HL-60 (cell line): ENCODE measurements at regions not wholly inside any gene's neighbourhood (a gene's known extent, or its start where the extent isn't known, plus 50 kb on each side); places are given as distances from the start of the nearest gene placed in this dataset.

Source experiments
- DNase-seq, 2 experiments: peaks; one replicate each; pipeline ENCODE4 v3.0.0-alpha.2; 2010 to 2020; ENCODE audit warnings: low read depth in 1 of 2, low spot score in 1 of 2
- H3K27ac ChIP-seq: fragments of 250-450 bp; sonication (Bioruptor Pico); replicated peaks from 2 replicates; pipeline ENCODE4 v1.5.1; 2020; ENCODE audit warnings: mild to moderate bottlenecking, moderate library complexity
- H3K27me3 ChIP-seq: fragments of 250-450 bp; sonication (Bioruptor Pico); 2 replicates; pipeline ENCODE4 v1.5.1; 2021; ENCODE audit warnings: mild to moderate bottlenecking, moderate library complexity; ENCODE audit not compliant: insufficient read depth, poor library complexity, severe bottlenecking
- H3K4me3 ChIP-seq: replicated peaks from 2 replicates; pipeline ENCODE4 v1.5.1; 2011; ENCODE audit warnings: mild to moderate bottlenecking, control low read depth, low read length; ENCODE audit not compliant: insufficient read depth
- GABPA ChIP-seq: IDR thresholded peaks from 2 replicates; pipeline ENCODE4 v1.6.1; 2012; ENCODE audit warnings: low read depth
- POLR2AphosphoS5 ChIP-seq: IDR thresholded peaks from 2 replicates; pipeline ENCODE4 v1.6.1; 2012; ENCODE audit warnings: low read depth
- SPI1 ChIP-seq: IDR thresholded peaks from 2 replicates; pipeline ENCODE4 v1.6.1; 2012; ENCODE audit warnings: low read depth, mild to moderate bottlenecking, borderline replicate concordance
- TF ChIP-seq, protein P1 (sequence below): IDR thresholded peaks from 2 replicates; pipeline ENCODE4 v1.6.1; 2012; ENCODE audit warnings: low read depth; ENCODE audit not compliant: insufficient replicate concordance
- TF ChIP-seq, protein P2 (sequence below): IDR thresholded peaks from one replicate; pipeline ENCODE4 v1.5.1; 2011; ENCODE audit warnings: low read length, control low read depth, inconsistent platforms; ENCODE audit not compliant: insufficient read depth

DNA sequence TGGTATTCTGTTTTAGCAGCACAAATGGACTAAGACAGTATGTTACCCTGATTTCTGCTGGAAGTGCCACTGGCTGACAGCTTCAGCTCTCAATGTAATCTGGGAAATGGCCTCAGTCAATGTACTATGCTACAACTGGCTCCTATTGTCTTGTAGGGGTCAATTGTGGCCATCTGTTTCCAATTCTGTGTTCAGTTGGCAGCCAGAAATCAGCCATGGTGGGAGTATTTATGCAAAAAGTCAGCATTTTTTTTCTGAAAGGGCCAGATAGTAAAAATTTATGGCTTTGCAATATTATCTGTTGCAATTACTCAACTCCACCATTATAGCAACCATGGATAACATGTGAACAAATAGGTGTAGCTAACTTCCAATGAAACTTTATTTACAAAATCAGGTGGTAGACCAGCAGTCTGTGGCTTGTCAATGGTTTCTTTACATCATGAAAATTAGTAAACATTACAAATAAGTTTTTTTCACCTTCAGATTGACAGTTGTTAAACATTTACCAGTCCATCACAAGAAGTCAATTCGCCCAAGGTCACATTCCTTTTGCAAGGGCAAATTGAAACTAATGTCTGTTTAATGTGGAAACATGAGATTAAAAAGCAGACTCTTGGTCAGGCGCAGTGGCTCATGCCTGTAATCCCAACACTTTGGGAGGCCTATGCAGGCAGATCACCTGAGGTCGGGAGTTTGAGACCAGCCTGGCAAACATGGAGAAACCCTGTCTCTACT is 58.3 kb upstream of the TSHZ2 start:
- Histone ChIP-seq H3K27ac (no peak overlapping the region), H3K27me3 (no peaks in the 10 kb centered on the region), H3K4me3 (no peak overlapping the region)
- TF ChIP-seq, protein P1, sequence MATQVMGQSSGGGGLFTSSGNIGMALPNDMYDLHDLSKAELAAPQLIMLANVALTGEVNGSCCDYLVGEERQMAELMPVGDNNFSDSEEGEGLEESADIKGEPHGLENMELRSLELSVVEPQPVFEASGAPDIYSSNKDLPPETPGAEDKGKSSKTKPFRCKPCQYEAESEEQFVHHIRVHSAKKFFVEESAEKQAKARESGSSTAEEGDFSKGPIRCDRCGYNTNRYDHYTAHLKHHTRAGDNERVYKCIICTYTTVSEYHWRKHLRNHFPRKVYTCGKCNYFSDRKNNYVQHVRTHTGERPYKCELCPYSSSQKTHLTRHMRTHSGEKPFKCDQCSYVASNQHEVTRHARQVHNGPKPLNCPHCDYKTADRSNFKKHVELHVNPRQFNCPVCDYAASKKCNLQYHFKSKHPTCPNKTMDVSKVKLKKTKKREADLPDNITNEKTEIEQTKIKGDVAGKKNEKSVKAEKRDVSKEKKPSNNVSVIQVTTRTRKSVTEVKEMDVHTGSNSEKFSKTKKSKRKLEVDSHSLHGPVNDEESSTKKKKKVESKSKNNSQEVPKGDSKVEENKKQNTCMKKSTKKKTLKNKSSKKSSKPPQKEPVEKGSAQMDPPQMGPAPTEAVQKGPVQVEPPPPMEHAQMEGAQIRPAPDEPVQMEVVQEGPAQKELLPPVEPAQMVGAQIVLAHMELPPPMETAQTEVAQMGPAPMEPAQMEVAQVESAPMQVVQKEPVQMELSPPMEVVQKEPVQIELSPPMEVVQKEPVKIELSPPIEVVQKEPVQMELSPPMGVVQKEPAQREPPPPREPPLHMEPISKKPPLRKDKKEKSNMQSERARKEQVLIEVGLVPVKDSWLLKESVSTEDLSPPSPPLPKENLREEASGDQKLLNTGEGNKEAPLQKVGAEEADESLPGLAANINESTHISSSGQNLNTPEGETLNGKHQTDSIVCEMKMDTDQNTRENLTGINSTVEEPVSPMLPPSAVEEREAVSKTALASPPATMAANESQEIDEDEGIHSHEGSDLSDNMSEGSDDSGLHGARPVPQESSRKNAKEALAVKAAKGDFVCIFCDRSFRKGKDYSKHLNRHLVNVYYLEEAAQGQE, result no peak
- no peak for TF ChIP-seq GABPA
- TF ChIP-seq, protein P2, sequence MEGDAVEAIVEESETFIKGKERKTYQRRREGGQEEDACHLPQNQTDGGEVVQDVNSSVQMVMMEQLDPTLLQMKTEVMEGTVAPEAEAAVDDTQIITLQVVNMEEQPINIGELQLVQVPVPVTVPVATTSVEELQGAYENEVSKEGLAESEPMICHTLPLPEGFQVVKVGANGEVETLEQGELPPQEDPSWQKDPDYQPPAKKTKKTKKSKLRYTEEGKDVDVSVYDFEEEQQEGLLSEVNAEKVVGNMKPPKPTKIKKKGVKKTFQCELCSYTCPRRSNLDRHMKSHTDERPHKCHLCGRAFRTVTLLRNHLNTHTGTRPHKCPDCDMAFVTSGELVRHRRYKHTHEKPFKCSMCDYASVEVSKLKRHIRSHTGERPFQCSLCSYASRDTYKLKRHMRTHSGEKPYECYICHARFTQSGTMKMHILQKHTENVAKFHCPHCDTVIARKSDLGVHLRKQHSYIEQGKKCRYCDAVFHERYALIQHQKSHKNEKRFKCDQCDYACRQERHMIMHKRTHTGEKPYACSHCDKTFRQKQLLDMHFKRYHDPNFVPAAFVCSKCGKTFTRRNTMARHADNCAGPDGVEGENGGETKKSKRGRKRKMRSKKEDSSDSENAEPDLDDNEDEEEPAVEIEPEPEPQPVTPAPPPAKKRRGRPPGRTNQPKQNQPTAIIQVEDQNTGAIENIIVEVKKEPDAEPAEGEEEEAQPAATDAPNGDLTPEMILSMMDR, result no peak
- no peak for TF ChIP-seq SPI1
- no peak for DNase-seq

DNA sequence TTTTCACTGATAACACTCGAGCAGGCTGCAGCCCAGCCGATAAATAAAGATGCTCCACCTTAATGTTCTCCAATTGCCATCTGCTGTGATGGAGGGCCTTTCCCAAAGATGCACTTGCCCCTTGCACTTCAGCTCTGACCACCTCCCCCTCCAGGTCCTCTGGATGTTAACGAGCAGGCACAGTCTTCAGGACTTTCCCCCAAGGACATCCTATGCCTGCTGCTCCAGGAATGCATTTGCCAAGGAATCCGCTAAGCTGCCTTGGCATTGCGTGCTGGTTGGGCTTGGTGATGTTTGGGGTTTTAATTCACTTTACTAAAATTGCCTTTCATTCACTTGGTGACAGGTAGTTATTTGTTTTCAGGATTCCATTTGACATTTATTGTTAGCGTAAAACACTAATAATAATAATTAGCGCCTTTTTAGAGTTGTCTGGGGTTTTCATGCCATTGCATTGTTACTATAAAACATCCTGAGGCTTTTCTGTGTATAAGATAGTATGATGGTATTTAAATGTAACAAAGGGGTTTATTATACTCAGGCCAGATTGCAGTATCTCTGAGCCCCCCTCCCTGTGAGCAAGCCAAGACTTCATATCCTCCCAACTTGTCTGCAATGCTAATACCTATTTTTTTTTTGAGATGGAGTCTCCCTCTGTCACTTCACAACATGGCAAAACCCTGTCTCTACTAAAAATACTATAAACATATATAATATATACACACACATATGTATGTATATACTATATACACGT is 66.7 kb upstream of the TSHZ2 start:
- H3K27ac ChIP-seq, result no peak overlapping the region
- no peak for DNase-seq
- TF ChIP-seq, protein P1, result no peak
- TF ChIP-seq, protein P2, result no peak
- TF ChIP-seq POLR2AphosphoS5 (no peak), GABPA (no peak), SPI1 (no peak)
- no peaks in the 10 kb centered on the region for H3K27me3 ChIP-seq
- no peak overlapping the region for H3K4me3 ChIP-seq

DNA sequence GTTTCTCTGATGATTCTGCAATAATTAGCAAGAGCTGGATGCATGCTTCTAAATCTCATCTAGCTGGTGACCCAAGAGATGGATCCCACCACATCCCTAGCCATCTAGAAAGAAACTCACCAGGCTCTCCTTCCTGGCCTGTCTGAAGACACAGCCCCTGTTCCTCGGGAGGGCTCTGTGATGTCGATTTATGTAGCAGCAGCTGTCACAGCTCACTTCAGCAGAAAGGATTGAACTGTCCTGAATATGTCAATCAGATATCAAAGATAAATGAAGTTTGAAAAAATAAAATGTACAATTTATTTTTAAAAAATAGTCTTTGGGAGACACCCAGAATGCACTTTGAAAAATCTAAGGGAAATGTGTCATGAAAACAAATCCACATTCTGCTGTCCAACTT is 67.3 kb upstream of the TSHZ2 start:
- Histone ChIP-seq H3K4me3 (no peak overlapping the region), H3K27ac (no peak overlapping the region), H3K27me3 (no peaks in the 10 kb centered on the region)
- TF ChIP-seq, protein P2, result no peak
- no peak for TF ChIP-seq SPI1
- TF ChIP-seq POLR2AphosphoS5, result no peak
- TF ChIP-seq, protein P1, result no peak
- no peak for TF ChIP-seq GABPA
- DNase-seq, result no peak
